ENCODE measurements at regions not wholly inside any gene's neighbourhood (a gene's known extent, or its start where the extent isn't known, plus 50 kb on each side); places are given as distances from the start of the nearest gene placed in this dataset.

- TF ChIP-seq CTCF (IDR thresholded peaks at IDR 0.05) (no peak), POLR2A (IDR thresholded peaks at IDR 0.05) (no peak)
These were observed 88.0 kb downstream of the HES1 start for GRCh38 chr3:194223951-194224350.
